Right atrium auricular region (tissue), 2 donors: ENCODE measurements at regions not wholly inside any gene's neighbourhood (a gene's known extent, or its start where the extent isn't known, plus 50 kb on each side); places are given as distances from the start of the nearest gene placed in this dataset.

Experiments
- DNase-seq: peaks from one replicate; pipeline ENCODE4 v3.0.0-alpha.2; 2019; ENCODE audit warnings: low spot score
- H3K27ac ChIP-seq, 2 donors: fragments of 200-600 bp; sonication (generic); 1 replicate in 1 of 2; 2 replicates in 1 of 2; pipeline ENCODE4 v1.5.1; 2016 to 2019
- H3K27me3 ChIP-seq, 2 donors: fragments of 200-600 bp; sonication (generic); one replicate each; pipeline versions ENCODE4 v1.5.1 to v1.6.0; 2017 to 2019
- H3K36me3 ChIP-seq: fragments of 200-600 bp; sonication (generic); one replicate; pipeline ENCODE4 v1.5.1; 2016
- H3K4me1 ChIP-seq, 2 donors: fragments of 200-600 bp; sonication (generic); one replicate each; pipeline versions ENCODE4 v1.5.1 to v1.6.0; 2017 to 2019
- H3K4me3 ChIP-seq, 2 donors: fragments of 200-600 bp; sonication (generic); 1 replicate in 1 of 2; 2 replicates in 1 of 2; pipeline ENCODE4 v1.5.1; 2017 to 2019; ENCODE audit warnings: mild to moderate bottlenecking in 1 of 2, moderate library complexity in 1 of 2
- H3K9me3 ChIP-seq, 2 donors: fragments of 200-600 bp; sonication (generic); one replicate each; pipeline ENCODE4 v1.5.1; 2019
- CTCF ChIP-seq, 2 donors: fragments of 200-600 bp; sonication (generic); IDR thresholded peaks; one replicate each; pipeline ENCODE4 v1.5.1; 2019; ENCODE audit warnings: antibody characterized with exemption in 2 of 2

- Histone ChIP-seq H3K9me3 (no peaks in the 10 kb centered on the region), H3K27me3 (no peaks in the 10 kb centered on the region)
Measured at GRCh38 chr12:60437297-60437696, 841.5 kb downstream of the SLC16A7 start.

GRCh38 chr12:60441577-60441976 is 845.7 kb downstream of the SLC16A7 start:
- TF ChIP-seq CTCF (IDR thresholded peaks at IDR 0.05): no peak
- H3K9me3 ChIP-seq: no peaks in the 10 kb centered on the region
- DNase-seq: no peak
- no peaks in the 10 kb centered on the region for H3K36me3 ChIP-seq
- H3K4me3 ChIP-seq: no peak overlapping the region
- H3K27ac ChIP-seq: no peak overlapping the region
- no peaks in the 10 kb centered on the region for H3K27me3 ChIP-seq
- H3K4me1 ChIP-seq: no peaks in the 10 kb centered on the region

More at GRCh38 chr12:60437297-60437696, 841.5 kb downstream of the SLC16A7 start:
- H3K36me3 ChIP-seq: no peaks in the 10 kb centered on the region
- H3K27ac ChIP-seq: no peak overlapping the region
- no peak for TF ChIP-seq CTCF (IDR thresholded peaks at IDR 0.05)
- no peak for DNase-seq
- no peak overlapping the region for H3K4me3 ChIP-seq
- no peaks in the 10 kb centered on the region for H3K4me1 ChIP-seq

GRCh38 chr12:60451457-60451856 is 855.6 kb downstream of the SLC16A7 start:
- Histone ChIP-seq H3K9me3 (no peaks in the 10 kb centered on the region), H3K4me3 (no peak overlapping the region), H3K4me1 (no peaks in the 10 kb centered on the region), H3K36me3 (no peaks in the 10 kb centered on the region), H3K27ac (no peak overlapping the region), H3K27me3 (no peaks in the 10 kb centered on the region)
- no peak for DNase-seq
- TF ChIP-seq CTCF (IDR thresholded peaks at IDR 0.05): no peak

- TF ChIP-seq CTCF (IDR thresholded peaks at IDR 0.05): no peak
Measured at GRCh38 chr12:60465060-60465459, 869.2 kb downstream of the SLC16A7 start.

GRCh38 chr12:60468546-60468945 is 872.7 kb downstream of the SLC16A7 start:
- no peak for TF ChIP-seq CTCF (IDR thresholded peaks at IDR 0.05)
- H3K27ac ChIP-seq: no peak overlapping the region

More at GRCh38 chr12:60465060-60465459, 869.2 kb downstream of the SLC16A7 start:
- DNase-seq: no peak
- Histone ChIP-seq H3K4me3 (no peak overlapping the region), H3K27ac (no peak overlapping the region), H3K4me1 (no peaks in the 10 kb centered on the region), H3K36me3 (no peaks in the 10 kb centered on the region), H3K9me3 (no peaks in the 10 kb centered on the region), H3K27me3 (no peaks in the 10 kb centered on the region)

GRCh38 chr12:60475825-60476224 is 880.0 kb downstream of the SLC16A7 start:
- no peaks in the 10 kb centered on the region for H3K36me3 ChIP-seq
- no peaks in the 10 kb centered on the region for H3K27me3 ChIP-seq
- no peaks in the 10 kb centered on the region for H3K9me3 ChIP-seq
- TF ChIP-seq CTCF (IDR thresholded peaks at IDR 0.05): no peak
- no peak overlapping the region for H3K4me3 ChIP-seq
- DNase-seq: no peak
- no peak overlapping the region for H3K27ac ChIP-seq
- no peaks in the 10 kb centered on the region for H3K4me1 ChIP-seq

More at GRCh38 chr12:60468546-60468945, 872.7 kb downstream of the SLC16A7 start:
- Histone ChIP-seq H3K9me3 (no peaks in the 10 kb centered on the region), H3K4me1 (no peaks in the 10 kb centered on the region), H3K27me3 (no peaks in the 10 kb centered on the region), H3K36me3 (no peaks in the 10 kb centered on the region), H3K4me3 (no peak overlapping the region)
- no peak for DNase-seq
